H9 (cell line): ENCODE measurements at regions not wholly inside any gene's neighbourhood (a gene's known extent, or its start where the extent isn't known, plus 50 kb on each side); places are given as distances from the start of the nearest gene placed in this dataset.

Experiments used
- DNase-seq: peaks from one replicate; pipeline ENCODE4 v3.0.0-alpha.2; 2017
- H2AFZ ChIP-seq: one replicate; pipeline ENCODE4 v1.6.1; 2013; ENCODE audit warnings: mild to moderate bottlenecking, low read length, control low read depth, moderate library complexity
- H2AK5ac ChIP-seq: 2 replicates; pipeline ENCODE4 v1.6.1; 2013; ENCODE audit warnings: low read length, control low read depth, mixed read lengths; ENCODE audit not compliant: insufficient read length
- H2BK120ac ChIP-seq: one replicate; pipeline ENCODE4 v1.6.1; 2013; ENCODE audit warnings: low read depth, mild to moderate bottlenecking, low read length, control low read depth, inconsistent platforms; ENCODE audit not compliant: poor library complexity, severe bottlenecking
- H2BK12ac ChIP-seq: 2 replicates; pipeline ENCODE4 v1.6.1; 2013; ENCODE audit warnings: low read length, control low read depth, mixed read lengths, low read depth; ENCODE audit not compliant: insufficient read length
- H2BK15ac ChIP-seq: 2 replicates; pipeline ENCODE4 v1.6.1; 2013; ENCODE audit warnings: low read depth, low read length, control low read depth
- H2BK20ac ChIP-seq: one replicate; pipeline ENCODE4 v1.6.1; 2013; ENCODE audit warnings: low read depth, mild to moderate bottlenecking, low read length, control low read depth, inconsistent platforms; ENCODE audit not compliant: poor library complexity, severe bottlenecking
- H2BK5ac ChIP-seq: 2 replicates; pipeline ENCODE4 v1.6.1; 2013; ENCODE audit warnings: low read length, control low read depth, mixed read lengths; ENCODE audit not compliant: insufficient read length
- H3K14ac ChIP-seq: 2 replicates; pipeline ENCODE4 v1.6.1; 2013; ENCODE audit warnings: low read length, control low read depth; ENCODE audit not compliant: insufficient read depth
- H3K18ac ChIP-seq: 2 replicates; pipeline ENCODE4 v1.6.1; 2013; ENCODE audit warnings: low read depth, mild to moderate bottlenecking, mixed read lengths, low read length, control low read depth; ENCODE audit not compliant: insufficient read length
- H3K23ac ChIP-seq: 2 replicates; pipeline ENCODE4 v1.6.1; 2013; ENCODE audit warnings: low read length, control low read depth, mixed read lengths, low read depth; ENCODE audit not compliant: insufficient read length
- H3K23me2 ChIP-seq: 2 replicates; pipeline ENCODE4 v1.6.1; 2013; ENCODE audit warnings: low read depth, mild to moderate bottlenecking, mixed read lengths, low read length, control low read depth; ENCODE audit not compliant: insufficient read length, poor library complexity, severe bottlenecking
- H3K27ac ChIP-seq: 2 replicates; pipeline ENCODE4 v1.5.1; 2013; ENCODE audit warnings: low read length, control low read depth, mixed read lengths, low read depth; ENCODE audit not compliant: insufficient read length
- H3K27me3 ChIP-seq: 2 replicates; pipeline ENCODE4 v1.6.1; 2013; ENCODE audit warnings: low read length, control low read depth, inconsistent platforms; ENCODE audit not compliant: insufficient read depth
- H3K4ac ChIP-seq: 2 replicates; pipeline ENCODE4 v1.6.1; 2013; ENCODE audit warnings: low read depth, mild to moderate bottlenecking, control low read depth, inconsistent platforms, low read length, moderate library complexity
- H3K4me1 ChIP-seq: 2 replicates; pipeline ENCODE4 v1.6.1; 2013; ENCODE audit warnings: low read length, control low read depth, inconsistent platforms; ENCODE audit not compliant: insufficient read depth
- H3K4me2 ChIP-seq: 2 replicates; pipeline ENCODE4 v1.6.1; 2013; ENCODE audit warnings: low read length, control low read depth, mixed read lengths; ENCODE audit not compliant: insufficient read length, insufficient read depth
- H3K56ac ChIP-seq: 2 replicates; pipeline ENCODE4 v1.6.1; 2013; ENCODE audit warnings: low read depth, mild to moderate bottlenecking, mixed read lengths, low read length, control low read depth; ENCODE audit not compliant: insufficient read length
- H3K79me1 ChIP-seq: 2 replicates; pipeline ENCODE4 v1.6.1; 2013; ENCODE audit warnings: low read depth, mild to moderate bottlenecking, moderate library complexity, low read length, control low read depth, inconsistent platforms; ENCODE audit not compliant: insufficient read depth, poor library complexity, severe bottlenecking
- H3K79me2 ChIP-seq: 2 replicates; pipeline ENCODE4 v1.6.1; 2013; ENCODE audit warnings: low read length, control low read depth, inconsistent platforms; ENCODE audit not compliant: insufficient read depth
- H3K9ac ChIP-seq: 2 replicates; pipeline ENCODE4 v1.6.1; 2013; ENCODE audit warnings: low read length, control low read depth, mixed read lengths; ENCODE audit not compliant: insufficient read length; ENCODE audit errors: extremely low read depth
- H3K9me3 ChIP-seq: one replicate; pipeline ENCODE4 v1.6.1; 2013; ENCODE audit warnings: low read depth, low read length, inconsistent platforms; ENCODE audit not compliant: control insufficient read depth
- H3T11ph ChIP-seq: one replicate; pipeline ENCODE4 v1.6.1; 2013; ENCODE audit warnings: mild to moderate bottlenecking, low read length, control low read depth, inconsistent platforms
- H4K20me1 ChIP-seq: one replicate; pipeline ENCODE4 v1.6.1; 2013; ENCODE audit not compliant: control insufficient read depth, insufficient read length, insufficient read depth
- H4K5ac ChIP-seq: 2 replicates; pipeline ENCODE4 v1.6.1; 2013; ENCODE audit warnings: low read depth, mild to moderate bottlenecking, mixed read lengths, low read length, control low read depth; ENCODE audit not compliant: insufficient read length
- H4K8ac ChIP-seq: replicated peaks from 2 replicates; pipeline ENCODE4 v1.6.1; 2013; ENCODE audit warnings: low read length, control low read depth, mixed read lengths, low read depth; ENCODE audit not compliant: insufficient read length
- H4K91ac ChIP-seq: 2 replicates; pipeline ENCODE4 v1.6.1; 2013; ENCODE audit warnings: low read depth, mild to moderate bottlenecking, moderate library complexity, mixed read lengths, low read length, control low read depth; ENCODE audit not compliant: insufficient read length
- H3K27ac Mint-ChIP-seq, 3 experiments: 2 replicates in 2 of 3; 3 replicates in 1 of 3; pipeline ENCODE4 v1.8.0; 2020 to 2021; ENCODE audit warnings: mixed read lengths in 3 of 3, mild to moderate bottlenecking in 1 of 3, moderate library complexity in 1 of 3
- H3K27me3 Mint-ChIP-seq: 2 replicates; pipeline ENCODE4 v1.8.0; 2021; ENCODE audit warnings: low read depth, mild to moderate bottlenecking, moderate library complexity, mixed read lengths
- H3K36me3 Mint-ChIP-seq, 3 experiments: 2 replicates in 2 of 3; 3 replicates in 1 of 3; pipeline ENCODE4 v1.8.0; 2020 to 2021; ENCODE audit warnings: low read depth in 3 of 3, mixed read lengths in 3 of 3; ENCODE audit not compliant: insufficient read depth in 1 of 3
- H3K4me1 Mint-ChIP-seq, 2 experiments: 2 replicates each; pipeline ENCODE4 v1.8.0; 2020; ENCODE audit warnings: mixed read lengths in 2 of 2
- H3K4me3 Mint-ChIP-seq, 2 experiments: 2 replicates in 1 of 2; 3 replicates in 1 of 2; pipeline ENCODE4 v1.8.0; 2020 to 2021; ENCODE audit warnings: mild to moderate bottlenecking in 2 of 2, mixed read lengths in 2 of 2, moderate library complexity in 1 of 2
- H3K9me3 Mint-ChIP-seq, 2 experiments: 2 replicates in 1 of 2; 3 replicates in 1 of 2; pipeline ENCODE4 v1.8.0; 2020; ENCODE audit warnings: mild to moderate bottlenecking in 2 of 2, mixed read lengths in 2 of 2, moderate library complexity in 1 of 2
- CTCF ChIP-seq: fragments of 200-600 bp; sonication (generic); conservative IDR thresholded peaks from 3 replicates; pipeline ENCODE4 v1.8.0; 2021; ENCODE audit warnings: antibody characterized with exemption, mild to moderate bottlenecking
- WGBS: extraction: QIAGEN DNeasy Blood & Tissue Kit; methylation state at CpG from one replicate; pipeline ENCODE4 v1.1.7; 2013; ENCODE audit warnings: missing lambda C conversion rate, low lambda C conversion rate, mixed read lengths; ENCODE audit not compliant: insufficient read length; ENCODE audit errors: extremely low coverage; 5-methylcytosine and 5-hydroxymethylcytosine counted together

GRCh38 chr2:23020659-23021058 is 364.3 kb upstream of the KLHL29 start:
- H4K8ac ChIP-seq: no peak overlapping the region
- no peaks in the 10 kb centered on the region; the same call in 1 of the 2 replicates for H3K4me1 ChIP-seq
- no peak overlapping the region for H2AFZ ChIP-seq
- Mint-ChIP-seq H3K27me3 (peaks cover 1% of the 10 kb centered on the region; the same call in 1 of the 2 replicates), H3K9me3 (0 out of 5 replicates have a peak, but pooled peaks cover 0 to 2% of the 10 kb centered on the region in 2 experiments), H3K36me3 (peaks cover 0 to 2% (median 0%) of the 10 kb centered on the region in 3 experiments; a peak in 1 of 7 replicates), H3K4me3 (no peak overlapping the region), H3K4me1 (peaks cover 14 to 25% of the 10 kb centered on the region in 2 experiments), H3K27ac (peak overlapping the region in 1 of 3 experiments; percentile 19; a peak in 1 of 7 replicates)
- no peaks in the 10 kb centered on the region for H4K20me1 ChIP-seq
- H3K4ac ChIP-seq: no peak overlapping the region
- H3K9ac ChIP-seq: no peak overlapping the region
- no peak overlapping the region for H2BK5ac ChIP-seq
- no peak overlapping the region for H3T11ph ChIP-seq
- no CpG with 5 or more reads among the region's 6 CpGs for WGBS
- no peak overlapping the region for H3K14ac ChIP-seq
- no peak overlapping the region for H3K4me2 ChIP-seq
- H3K23me2 ChIP-seq: no peaks in the 10 kb centered on the region
- no peak overlapping the region for H4K91ac ChIP-seq
- H3K9me3 ChIP-seq: no peaks in the 10 kb centered on the region
- no peak overlapping the region for H2BK12ac ChIP-seq
- no peaks in the 10 kb centered on the region for H3K79me1 ChIP-seq
- H4K5ac ChIP-seq: no peak overlapping the region
- no peak overlapping the region for H3K27ac ChIP-seq
- TF ChIP-seq CTCF: no peak
- no peak for DNase-seq
- no peak overlapping the region for H2BK15ac ChIP-seq
- no peak overlapping the region for H3K18ac ChIP-seq
- no peak overlapping the region for H2AK5ac ChIP-seq
- H3K23ac ChIP-seq: no peak overlapping the region
- H3K79me2 ChIP-seq: no peaks in the 10 kb centered on the region
- H3K56ac ChIP-seq: no peak overlapping the region
- no peak overlapping the region for H2BK120ac ChIP-seq
- H3K27me3 ChIP-seq: no peaks in the 10 kb centered on the region
- H2BK20ac ChIP-seq: no peak overlapping the region
